ENCODE measurements at regions not wholly inside any gene's neighbourhood (a gene's known extent, or its start where the extent isn't known, plus 50 kb on each side); places are given as distances from the start of the nearest gene placed in this dataset.

DNA sequence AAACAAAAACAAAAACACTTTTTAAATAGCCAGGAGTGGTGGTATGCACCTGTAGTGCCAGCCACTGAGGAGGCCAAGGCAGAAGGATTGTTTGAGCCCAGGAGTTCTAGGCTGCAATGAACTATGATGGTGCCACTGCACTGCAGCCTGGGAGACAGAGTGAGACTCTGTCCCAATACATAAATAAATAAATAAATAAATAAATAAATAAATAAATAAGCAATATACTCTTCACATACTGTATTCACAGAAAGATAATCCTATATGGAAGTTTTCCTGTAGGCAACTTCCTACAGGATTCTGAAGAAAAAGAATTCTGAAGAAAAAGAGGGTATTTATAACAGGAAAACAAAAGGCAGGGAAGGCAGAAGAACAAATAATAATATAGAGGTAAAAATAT lies 293.3 kb upstream of the GRIA3 start:
- no peak for TF ChIP-seq CTCF (IDR thresholded peaks at IDR 0.05)
- TF ChIP-seq POLR2AphosphoS5 (IDR thresholded peaks at IDR 0.05; ENCODE audit: low read depth, low read length), result no peak
- TF ChIP-seq SIN3A (IDR thresholded peaks at IDR 0.05; ENCODE audit: borderline replicate concordance, insufficient read depth, low read depth, low read length), result no peak
- TF ChIP-seq, protein P1, sequence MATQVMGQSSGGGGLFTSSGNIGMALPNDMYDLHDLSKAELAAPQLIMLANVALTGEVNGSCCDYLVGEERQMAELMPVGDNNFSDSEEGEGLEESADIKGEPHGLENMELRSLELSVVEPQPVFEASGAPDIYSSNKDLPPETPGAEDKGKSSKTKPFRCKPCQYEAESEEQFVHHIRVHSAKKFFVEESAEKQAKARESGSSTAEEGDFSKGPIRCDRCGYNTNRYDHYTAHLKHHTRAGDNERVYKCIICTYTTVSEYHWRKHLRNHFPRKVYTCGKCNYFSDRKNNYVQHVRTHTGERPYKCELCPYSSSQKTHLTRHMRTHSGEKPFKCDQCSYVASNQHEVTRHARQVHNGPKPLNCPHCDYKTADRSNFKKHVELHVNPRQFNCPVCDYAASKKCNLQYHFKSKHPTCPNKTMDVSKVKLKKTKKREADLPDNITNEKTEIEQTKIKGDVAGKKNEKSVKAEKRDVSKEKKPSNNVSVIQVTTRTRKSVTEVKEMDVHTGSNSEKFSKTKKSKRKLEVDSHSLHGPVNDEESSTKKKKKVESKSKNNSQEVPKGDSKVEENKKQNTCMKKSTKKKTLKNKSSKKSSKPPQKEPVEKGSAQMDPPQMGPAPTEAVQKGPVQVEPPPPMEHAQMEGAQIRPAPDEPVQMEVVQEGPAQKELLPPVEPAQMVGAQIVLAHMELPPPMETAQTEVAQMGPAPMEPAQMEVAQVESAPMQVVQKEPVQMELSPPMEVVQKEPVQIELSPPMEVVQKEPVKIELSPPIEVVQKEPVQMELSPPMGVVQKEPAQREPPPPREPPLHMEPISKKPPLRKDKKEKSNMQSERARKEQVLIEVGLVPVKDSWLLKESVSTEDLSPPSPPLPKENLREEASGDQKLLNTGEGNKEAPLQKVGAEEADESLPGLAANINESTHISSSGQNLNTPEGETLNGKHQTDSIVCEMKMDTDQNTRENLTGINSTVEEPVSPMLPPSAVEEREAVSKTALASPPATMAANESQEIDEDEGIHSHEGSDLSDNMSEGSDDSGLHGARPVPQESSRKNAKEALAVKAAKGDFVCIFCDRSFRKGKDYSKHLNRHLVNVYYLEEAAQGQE (IDR thresholded peaks at IDR 0.05; ENCODE audit: insufficient read depth in 1 of 2, low read depth in 2 of 2, low read length in 1 of 2), result no peak
- no peak for TF ChIP-seq TCF7L2 (IDR thresholded peaks at IDR 0.05; ENCODE audit: low read depth, low read length)

Measured in Panc1 (cell line).